ENCODE measurements at regions not wholly inside any gene's neighbourhood (a gene's known extent, or its start where the extent isn't known, plus 50 kb on each side); places are given as distances from the start of the nearest gene placed in this dataset.
A peak's percentile ranks its signal among the peaks of the same experiment; 100 is the strongest.

DNA sequence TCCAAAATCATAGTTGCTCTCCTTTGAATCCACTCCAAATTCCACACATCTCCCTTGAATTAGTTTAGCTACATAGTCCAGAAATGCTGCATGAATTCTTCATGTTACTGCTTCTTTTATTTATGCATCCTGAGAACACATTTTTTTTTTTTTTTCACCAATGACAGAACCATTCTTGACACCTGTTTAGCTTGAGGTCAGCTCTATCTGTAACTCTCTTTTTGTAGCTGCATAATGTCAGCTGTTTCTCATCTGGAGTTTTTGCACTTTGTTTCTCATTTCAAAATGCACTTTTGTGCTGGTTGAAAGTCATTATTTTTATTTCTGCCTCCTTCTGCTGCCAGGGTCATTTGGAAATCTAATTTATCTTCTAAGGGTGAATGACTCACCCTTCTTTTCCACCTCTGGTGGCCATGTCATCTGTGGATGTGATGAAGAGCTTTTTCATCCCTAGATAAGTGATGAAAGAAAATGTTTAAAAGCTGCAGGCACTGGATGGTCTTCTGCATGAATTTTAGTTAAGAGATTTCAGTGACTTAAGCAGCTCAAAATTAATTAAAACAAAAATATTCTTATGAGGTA, 93.7 kb downstream of the JRKL start:
- H3K4me1 ChIP-seq (ENCODE audit: control insufficient read depth, extremely low read depth, insufficient read depth, low read length) = no peaks in the 10 kb centered on the region
- dilution Hi-C loops (cut with MboI; ENCODE audit: extremely low pct_ligation_motif_present, low sequenced_read_pairs) = no loop called here
- no peak overlapping the region for H3K9ac ChIP-seq (replicated peaks; ENCODE audit: extremely low read depth, insufficient read depth, low read length)
- no peaks in the 10 kb centered on the region for H3K9me1 ChIP-seq (replicated peaks; ENCODE audit: control insufficient read depth, extremely low read depth, insufficient read depth, low read length)
- TF ChIP-seq GATA2 (IDR thresholded peaks at IDR 0.05; ENCODE audit: insufficient read depth, insufficient read length, low read depth, low read length) (no peak), JUN (IDR thresholded peaks at IDR 0.05; ENCODE audit: borderline replicate concordance, insufficient read depth, insufficient read length, low read depth) (no peak), MYC (IDR thresholded peaks at IDR 0.05; ENCODE audit: low read depth, low read length) (no peak), FOS (IDR thresholded peaks at IDR 0.05; ENCODE audit: borderline replicate concordance, insufficient read depth, low read length) (no peak), POLR2AphosphoS5 (IDR thresholded peaks at IDR 0.05; ENCODE audit: insufficient read depth, low read depth, low read length) (no peak), EZH2 (IDR thresholded peaks at IDR 0.05; ENCODE audit: borderline replicate concordance, low read depth, low read length, severe bottlenecking) (no peak), POLR2A (IDR thresholded peaks at IDR 0.05; ENCODE audit: low read depth, low read length) (no peak)
- TF ChIP-seq, protein P1, sequence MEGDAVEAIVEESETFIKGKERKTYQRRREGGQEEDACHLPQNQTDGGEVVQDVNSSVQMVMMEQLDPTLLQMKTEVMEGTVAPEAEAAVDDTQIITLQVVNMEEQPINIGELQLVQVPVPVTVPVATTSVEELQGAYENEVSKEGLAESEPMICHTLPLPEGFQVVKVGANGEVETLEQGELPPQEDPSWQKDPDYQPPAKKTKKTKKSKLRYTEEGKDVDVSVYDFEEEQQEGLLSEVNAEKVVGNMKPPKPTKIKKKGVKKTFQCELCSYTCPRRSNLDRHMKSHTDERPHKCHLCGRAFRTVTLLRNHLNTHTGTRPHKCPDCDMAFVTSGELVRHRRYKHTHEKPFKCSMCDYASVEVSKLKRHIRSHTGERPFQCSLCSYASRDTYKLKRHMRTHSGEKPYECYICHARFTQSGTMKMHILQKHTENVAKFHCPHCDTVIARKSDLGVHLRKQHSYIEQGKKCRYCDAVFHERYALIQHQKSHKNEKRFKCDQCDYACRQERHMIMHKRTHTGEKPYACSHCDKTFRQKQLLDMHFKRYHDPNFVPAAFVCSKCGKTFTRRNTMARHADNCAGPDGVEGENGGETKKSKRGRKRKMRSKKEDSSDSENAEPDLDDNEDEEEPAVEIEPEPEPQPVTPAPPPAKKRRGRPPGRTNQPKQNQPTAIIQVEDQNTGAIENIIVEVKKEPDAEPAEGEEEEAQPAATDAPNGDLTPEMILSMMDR (IDR thresholded peaks at IDR 0.05; ENCODE audit: extremely low read depth in 1 of 2, insufficient read depth in 1 of 2, low read depth in 1 of 2, low read length in 2 of 2) = no peak
- TF ChIP-seq, protein P2, sequence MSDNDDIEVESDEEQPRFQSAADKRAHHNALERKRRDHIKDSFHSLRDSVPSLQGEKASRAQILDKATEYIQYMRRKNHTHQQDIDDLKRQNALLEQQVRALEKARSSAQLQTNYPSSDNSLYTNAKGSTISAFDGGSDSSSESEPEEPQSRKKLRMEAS (IDR thresholded peaks at IDR 0.05; ENCODE audit: insufficient read depth, insufficient read length) = no peak
- FAIRE-seq (peak; percentile 12), DNase-seq (ENCODE audit: low read depth, low spot score) (no peak)
- H3K36me3 ChIP-seq (ENCODE audit: control insufficient read depth in 2 of 2, extremely low read depth in 1 of 2, insufficient read depth in 2 of 2, low read length in 2 of 2) = no peaks in the 10 kb centered on the region
- BruUV-seq (replicated peaks) = no TSS peak
- H3K4me3 ChIP-seq (replicated peaks in 1 of 3; ENCODE audit: insufficient read depth in 1 of 3, low read depth in 1 of 3, low read length in 3 of 3) = no peak overlapping the region
- intact Hi-C loops (cut with micrococcal nuclease) = no loop called here
- no peaks in the 10 kb centered on the region for H3K9me3 ChIP-seq (replicated peaks; ENCODE audit: control insufficient read depth, insufficient read depth, low read length)
- ChIA-PET CTCF (interaction anchor here (0.9 to 3.3 kb wide), 2 partner anchors 18 to 20 kb away, joined by 3 to 23 read pairs; no protein-coding TSS in a partner anchor), POLR2A (no interaction called here)
- no peaks in the 10 kb centered on the region for H3K79me2 ChIP-seq (ENCODE audit: control insufficient read depth, insufficient read depth, low read length)
- no peak overlapping the region for H2AFZ ChIP-seq (ENCODE audit: low read depth, low read length)
- no peak overlapping the region for H3K27ac ChIP-seq (ENCODE audit: insufficient read depth, low read depth, low read length)
- no peak overlapping the region for H3K4me2 ChIP-seq (ENCODE audit: insufficient read depth, low read length)
- H4K20me1 ChIP-seq (replicated peaks; ENCODE audit: control insufficient read depth, extremely low read depth, insufficient read depth, low read length) = no peaks in the 10 kb centered on the region
- H3K27me3 ChIP-seq (ENCODE audit: control insufficient read depth in 2 of 2, insufficient read depth in 2 of 2, low read length in 2 of 2) = no peaks in the 10 kb centered on the region

Measured in endothelial cell of umbilical vein (primary cell).